ENCODE measurements at regions not wholly inside any gene's neighbourhood (a gene's known extent, or its start where the extent isn't known, plus 50 kb on each side); places are given as distances from the start of the nearest gene placed in this dataset.

GRCh38 chr1:55823541-55824250 lies 608.5 kb upstream of the USP24 start:
- intact Hi-C loops (cut with micrococcal nuclease): no loop called here
- Mint-ChIP-seq H3K4me3 (ENCODE audit: low read depth) (no peak overlapping the region), H3K4me1 (ENCODE audit: low read depth) (no peaks in the 10 kb centered on the region), H3K27me3 (ENCODE audit: low read depth) (no peaks in the 10 kb centered on the region), H3K9me3 (no peaks in the 10 kb centered on the region), H3K36me3 (ENCODE audit: low read depth) (no peaks in the 10 kb centered on the region), H3K27ac (no peak overlapping the region)
- no peak for DNase-seq (ENCODE audit: low spot score)

GRCh38 chr1:55822891-55823290 lies 607.7 kb upstream of the USP24 start:
- intact Hi-C loops (cut with micrococcal nuclease): no loop called here
- Mint-ChIP-seq H3K27ac (no peak overlapping the region), H3K36me3 (ENCODE audit: low read depth) (no peaks in the 10 kb centered on the region), H3K9me3 (no peaks in the 10 kb centered on the region), H3K4me1 (ENCODE audit: low read depth) (no peaks in the 10 kb centered on the region), H3K4me3 (ENCODE audit: low read depth) (no peak overlapping the region), H3K27me3 (ENCODE audit: low read depth) (no peaks in the 10 kb centered on the region)
- DNase-seq (ENCODE audit: low spot score): no peak

GRCh38 chr1:55821234-55821633 lies 606.1 kb upstream of the USP24 start:
- Mint-ChIP-seq H3K9me3 (no peaks in the 10 kb centered on the region), H3K36me3 (ENCODE audit: low read depth) (no peaks in the 10 kb centered on the region), H3K4me1 (ENCODE audit: low read depth) (peaks cover 3% of the 10 kb centered on the region), H3K27ac (no peak overlapping the region), H3K27me3 (ENCODE audit: low read depth) (no peaks in the 10 kb centered on the region), H3K4me3 (ENCODE audit: low read depth) (no peak overlapping the region)
- no peak for DNase-seq (ENCODE audit: low spot score)
- intact Hi-C loops (cut with micrococcal nuclease): no loop called here

GRCh38 chr1:55820501-55820900 lies 605.3 kb upstream of the USP24 start:
- no peaks in the 10 kb centered on the region for H3K27me3 Mint-ChIP-seq (ENCODE audit: low read depth)
- no peak for DNase-seq (ENCODE audit: low spot score)
- H3K4me3 Mint-ChIP-seq (ENCODE audit: low read depth): no peak overlapping the region
- H3K9me3 Mint-ChIP-seq: no peaks in the 10 kb centered on the region
- no peak overlapping the region for H3K27ac Mint-ChIP-seq
- H3K4me1 Mint-ChIP-seq (ENCODE audit: low read depth): peaks cover 3% of the 10 kb centered on the region
- no peaks in the 10 kb centered on the region for H3K36me3 Mint-ChIP-seq (ENCODE audit: low read depth)
- intact Hi-C loops (cut with micrococcal nuclease): no loop called here

- H3K27ac Mint-ChIP-seq: no peak overlapping the region
- no peaks in the 10 kb centered on the region for H3K27me3 Mint-ChIP-seq (ENCODE audit: low read depth)
- H3K36me3 Mint-ChIP-seq (ENCODE audit: low read depth): no peaks in the 10 kb centered on the region
- no peak for DNase-seq (ENCODE audit: low spot score)
- peaks cover 3% of the 10 kb centered on the region for H3K4me1 Mint-ChIP-seq (ENCODE audit: low read depth)
- intact Hi-C loops (cut with micrococcal nuclease): no loop called here
- no peak overlapping the region for H3K4me3 Mint-ChIP-seq (ENCODE audit: low read depth)
- H3K9me3 Mint-ChIP-seq: no peaks in the 10 kb centered on the region
These were observed 603.8 kb upstream of the USP24 start for GRCh38 chr1:55819011-55819410.

GRCh38 chr1:55816456-55817426 lies 601.6 kb upstream of the USP24 start:
- DNase-seq (ENCODE audit: low spot score): no peak
- Mint-ChIP-seq H3K36me3 (ENCODE audit: low read depth) (no peaks in the 10 kb centered on the region), H3K27ac (no peak overlapping the region), H3K4me1 (ENCODE audit: low read depth) (peaks cover 3% of the 10 kb centered on the region), H3K4me3 (ENCODE audit: low read depth) (no peak overlapping the region), H3K27me3 (ENCODE audit: low read depth) (no peaks in the 10 kb centered on the region), H3K9me3 (no peaks in the 10 kb centered on the region)
- intact Hi-C loops (cut with micrococcal nuclease): no loop called here

- Mint-ChIP-seq H3K9me3 (no peaks in the 10 kb centered on the region), H3K4me3 (ENCODE audit: low read depth) (no peak overlapping the region), H3K27ac (no peak overlapping the region), H3K36me3 (ENCODE audit: low read depth) (no peaks in the 10 kb centered on the region), H3K4me1 (ENCODE audit: low read depth) (peaks cover 3% of the 10 kb centered on the region), H3K27me3 (ENCODE audit: low read depth) (no peaks in the 10 kb centered on the region)
- intact Hi-C loops (cut with micrococcal nuclease): no loop called here
- DNase-seq (ENCODE audit: low spot score): no peak
These were observed 600.7 kb upstream of the USP24 start for GRCh38 chr1:55815745-55816455.

GRCh38 chr1:55814967-55815366 lies 599.8 kb upstream of the USP24 start:
- intact Hi-C loops (cut with micrococcal nuclease): no loop called here
- Mint-ChIP-seq H3K4me1 (ENCODE audit: low read depth) (peaks cover 3% of the 10 kb centered on the region), H3K4me3 (ENCODE audit: low read depth) (no peak overlapping the region)

GRCh38 chr1:55813618-55814017 lies 598.5 kb upstream of the USP24 start:
- DNase-seq (ENCODE audit: low spot score): no peak
- Mint-ChIP-seq H3K4me1 (ENCODE audit: low read depth) (peaks cover 3% of the 10 kb centered on the region), H3K27me3 (ENCODE audit: low read depth) (no peaks in the 10 kb centered on the region), H3K36me3 (ENCODE audit: low read depth) (no peaks in the 10 kb centered on the region), H3K9me3 (no peaks in the 10 kb centered on the region), H3K27ac (no peak overlapping the region), H3K4me3 (ENCODE audit: low read depth) (no peak overlapping the region)
- intact Hi-C loops (cut with micrococcal nuclease): no loop called here

More at GRCh38 chr1:55814967-55815366, 599.8 kb upstream of the USP24 start:
- H3K9me3 Mint-ChIP-seq: no peaks in the 10 kb centered on the region
- DNase-seq (ENCODE audit: low spot score): no peak
- no peak overlapping the region for H3K27ac Mint-ChIP-seq
- no peaks in the 10 kb centered on the region for H3K27me3 Mint-ChIP-seq (ENCODE audit: low read depth)
- H3K36me3 Mint-ChIP-seq (ENCODE audit: low read depth): no peaks in the 10 kb centered on the region

GRCh38 chr1:55812281-55812680 lies 597.1 kb upstream of the USP24 start:
- intact Hi-C loops (cut with micrococcal nuclease): no loop called here
- no peak for DNase-seq (ENCODE audit: low spot score)
- Mint-ChIP-seq H3K4me3 (ENCODE audit: low read depth) (no peak overlapping the region), H3K36me3 (ENCODE audit: low read depth) (no peaks in the 10 kb centered on the region), H3K4me1 (ENCODE audit: low read depth) (peaks cover 3% of the 10 kb centered on the region), H3K27ac (no peak overlapping the region), H3K27me3 (ENCODE audit: low read depth) (no peaks in the 10 kb centered on the region), H3K9me3 (no peaks in the 10 kb centered on the region)

GRCh38 chr1:55808263-55808662 lies 593.1 kb upstream of the USP24 start:
- Mint-ChIP-seq H3K9me3 (no peaks in the 10 kb centered on the region), H3K27me3 (ENCODE audit: low read depth) (no peaks in the 10 kb centered on the region), H3K27ac (no peak overlapping the region), H3K4me1 (ENCODE audit: low read depth) (no peaks in the 10 kb centered on the region), H3K4me3 (ENCODE audit: low read depth) (no peak overlapping the region), H3K36me3 (ENCODE audit: low read depth) (no peaks in the 10 kb centered on the region)
- intact Hi-C loops (cut with micrococcal nuclease): no loop called here
- DNase-seq (ENCODE audit: low spot score): no peak

- H3K27me3 Mint-ChIP-seq (ENCODE audit: low read depth): no peaks in the 10 kb centered on the region
- no peak overlapping the region for H3K27ac Mint-ChIP-seq
- H3K9me3 Mint-ChIP-seq: no peaks in the 10 kb centered on the region
- intact Hi-C loops (cut with micrococcal nuclease): no loop called here
- H3K4me1 Mint-ChIP-seq (ENCODE audit: low read depth): no peaks in the 10 kb centered on the region
- DNase-seq (ENCODE audit: low spot score): no peak
- no peaks in the 10 kb centered on the region for H3K36me3 Mint-ChIP-seq (ENCODE audit: low read depth)
- no peak overlapping the region for H3K4me3 Mint-ChIP-seq (ENCODE audit: low read depth)
These were observed 588.3 kb upstream of the USP24 start for GRCh38 chr1:55803429-55803828.

GRCh38 chr1:55801481-55801880 lies 586.3 kb upstream of the USP24 start:
- Mint-ChIP-seq H3K27ac (no peak overlapping the region), H3K4me3 (ENCODE audit: low read depth) (no peak overlapping the region), H3K27me3 (ENCODE audit: low read depth) (no peaks in the 10 kb centered on the region), H3K9me3 (no peaks in the 10 kb centered on the region), H3K36me3 (ENCODE audit: low read depth) (no peaks in the 10 kb centered on the region), H3K4me1 (ENCODE audit: low read depth) (no peaks in the 10 kb centered on the region)
- no peak for DNase-seq (ENCODE audit: low spot score)
- intact Hi-C loops (cut with micrococcal nuclease): no loop called here
